Retinal pigment epithelial cell (primary cell): ENCODE measurements at regions not wholly inside any gene's neighbourhood (a gene's known extent, or its start where the extent isn't known, plus 50 kb on each side); places are given as distances from the start of the nearest gene placed in this dataset.

ENCODE experiments used
- DNase-seq: peaks from one replicate; pipeline ENCODE4 v3.0.0-alpha.2; 2010; ENCODE audit warnings: low read depth
- H3K4me3 ChIP-seq: 2 replicates; pipeline ENCODE4 v1.5.1; 2011; ENCODE audit warnings: mild to moderate bottlenecking, low read length, control low read depth, moderate library complexity
- TF ChIP-seq, protein P1 (sequence below): conservative IDR thresholded peaks from 2 replicates; pipeline ENCODE4 v1.5.1; 2011; ENCODE audit warnings: low read depth, low read length, control low read depth, inconsistent platforms

DNA sequence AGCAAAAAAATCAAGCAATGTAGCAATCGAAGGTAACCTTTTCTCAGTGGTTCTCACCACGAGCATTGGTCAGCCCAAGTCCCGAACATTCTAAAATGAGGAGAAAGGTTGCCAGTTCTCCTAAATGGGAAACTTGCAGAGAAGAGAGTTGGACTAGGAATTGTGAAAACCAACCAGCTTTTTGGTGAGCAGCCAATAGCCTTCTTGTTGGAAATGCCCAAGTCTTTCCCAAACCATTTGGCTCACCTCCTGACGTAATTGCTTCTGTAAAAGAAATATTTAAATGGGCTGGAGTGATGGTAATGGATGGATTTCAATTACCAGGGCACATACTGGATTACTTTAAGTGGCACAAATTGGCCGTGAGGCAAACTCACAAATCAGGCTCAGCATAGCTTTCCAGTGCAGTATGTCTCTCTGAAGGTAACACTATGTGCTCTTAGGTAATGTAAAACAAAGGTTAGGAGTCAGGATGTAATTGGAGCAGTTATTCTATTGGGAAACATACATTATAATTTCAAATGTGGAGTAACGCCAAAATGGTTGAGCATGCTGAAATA, 423.2 kb downstream of the KLF5 start:
- H3K4me3 ChIP-seq, result no peak overlapping the region
- TF ChIP-seq, protein P1, sequence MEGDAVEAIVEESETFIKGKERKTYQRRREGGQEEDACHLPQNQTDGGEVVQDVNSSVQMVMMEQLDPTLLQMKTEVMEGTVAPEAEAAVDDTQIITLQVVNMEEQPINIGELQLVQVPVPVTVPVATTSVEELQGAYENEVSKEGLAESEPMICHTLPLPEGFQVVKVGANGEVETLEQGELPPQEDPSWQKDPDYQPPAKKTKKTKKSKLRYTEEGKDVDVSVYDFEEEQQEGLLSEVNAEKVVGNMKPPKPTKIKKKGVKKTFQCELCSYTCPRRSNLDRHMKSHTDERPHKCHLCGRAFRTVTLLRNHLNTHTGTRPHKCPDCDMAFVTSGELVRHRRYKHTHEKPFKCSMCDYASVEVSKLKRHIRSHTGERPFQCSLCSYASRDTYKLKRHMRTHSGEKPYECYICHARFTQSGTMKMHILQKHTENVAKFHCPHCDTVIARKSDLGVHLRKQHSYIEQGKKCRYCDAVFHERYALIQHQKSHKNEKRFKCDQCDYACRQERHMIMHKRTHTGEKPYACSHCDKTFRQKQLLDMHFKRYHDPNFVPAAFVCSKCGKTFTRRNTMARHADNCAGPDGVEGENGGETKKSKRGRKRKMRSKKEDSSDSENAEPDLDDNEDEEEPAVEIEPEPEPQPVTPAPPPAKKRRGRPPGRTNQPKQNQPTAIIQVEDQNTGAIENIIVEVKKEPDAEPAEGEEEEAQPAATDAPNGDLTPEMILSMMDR, result no peak
- no peak for DNase-seq

DNA sequence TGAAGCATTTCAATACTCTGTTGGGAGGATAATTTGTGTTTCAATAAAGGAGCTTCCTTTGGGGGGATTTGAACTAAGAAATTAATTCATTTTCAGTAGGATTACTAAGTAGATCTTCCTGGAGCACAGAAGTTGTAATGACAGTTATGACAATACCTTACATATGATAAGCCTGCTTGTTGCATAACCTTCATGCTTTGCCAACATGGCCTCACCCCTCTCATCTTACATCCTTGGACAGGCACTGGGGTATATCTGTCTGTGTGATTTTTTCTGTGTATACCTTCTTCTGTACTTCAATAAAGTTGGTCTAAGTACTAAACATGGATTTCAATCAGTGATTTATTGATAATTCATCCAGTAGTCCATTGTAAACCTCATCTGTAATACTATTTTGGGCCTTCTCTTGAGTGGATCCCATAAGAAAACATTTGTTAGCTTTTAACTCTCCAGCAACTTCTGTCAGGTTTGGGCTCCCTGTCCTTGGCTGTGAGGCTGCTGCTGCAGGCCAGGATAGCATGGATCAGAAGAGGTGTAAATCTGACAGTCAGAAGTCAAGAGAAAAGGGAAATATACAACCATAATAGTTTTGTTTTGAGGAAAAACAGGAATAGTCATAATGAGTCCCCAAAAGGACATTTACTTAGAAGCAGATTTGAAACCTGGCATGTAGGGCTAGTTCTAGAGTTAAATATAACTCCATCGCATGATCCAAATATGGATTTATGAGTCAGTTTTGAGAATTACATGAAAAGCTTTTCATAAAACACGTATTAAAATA, 422.2 kb downstream of the KLF5 start:
- H3K4me3 ChIP-seq, result no peak overlapping the region
- TF ChIP-seq, protein P1, result no peak
- no peak for DNase-seq

DNA sequence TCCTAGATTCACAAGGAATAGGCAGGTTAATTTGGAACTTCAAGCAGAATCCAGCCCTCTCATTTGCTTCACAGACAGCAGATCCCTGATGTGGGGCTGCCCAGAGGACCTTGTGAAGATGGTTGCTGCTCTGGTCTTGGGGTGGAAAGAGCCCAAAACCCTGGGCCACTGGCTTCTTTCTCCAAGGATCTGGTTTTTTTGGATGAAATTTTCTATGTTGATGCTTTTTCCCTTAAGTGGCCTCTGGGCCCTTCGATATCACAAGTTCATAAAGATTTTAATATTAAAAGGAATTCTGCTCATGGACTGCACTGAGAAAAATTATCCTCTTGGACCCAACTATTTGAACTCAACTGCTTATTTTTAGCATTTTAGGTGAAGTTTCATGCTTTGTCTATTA, 421.1 kb downstream of the KLF5 start:
- TF ChIP-seq, protein P1, result no peak

DNA sequence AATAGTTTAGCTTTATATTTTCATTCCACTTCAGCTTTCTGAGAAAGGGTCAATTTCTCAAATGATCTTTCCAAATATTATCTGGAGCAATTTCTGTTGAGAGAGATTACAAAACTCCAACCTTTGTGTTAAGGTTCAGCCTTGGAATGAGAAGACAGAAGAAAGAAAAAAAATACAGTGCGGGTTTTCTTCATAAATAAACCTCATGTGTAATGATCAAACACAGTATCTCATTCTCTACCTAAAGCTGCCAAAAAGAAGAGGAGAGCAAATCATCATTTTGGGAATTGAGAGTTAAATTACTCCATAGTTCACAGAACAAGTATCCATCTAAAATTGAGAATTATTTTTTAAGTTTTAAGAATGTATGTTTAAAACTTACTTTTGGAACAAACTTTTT, 420.5 kb downstream of the KLF5 start:
- TF ChIP-seq, protein P1, result no peak
- DNase-seq, result no peak
- no peak overlapping the region for H3K4me3 ChIP-seq

More for the DNA sequence above, 421.1 kb downstream of the KLF5 start:
- no peak for DNase-seq
- no peak overlapping the region for H3K4me3 ChIP-seq

DNA sequence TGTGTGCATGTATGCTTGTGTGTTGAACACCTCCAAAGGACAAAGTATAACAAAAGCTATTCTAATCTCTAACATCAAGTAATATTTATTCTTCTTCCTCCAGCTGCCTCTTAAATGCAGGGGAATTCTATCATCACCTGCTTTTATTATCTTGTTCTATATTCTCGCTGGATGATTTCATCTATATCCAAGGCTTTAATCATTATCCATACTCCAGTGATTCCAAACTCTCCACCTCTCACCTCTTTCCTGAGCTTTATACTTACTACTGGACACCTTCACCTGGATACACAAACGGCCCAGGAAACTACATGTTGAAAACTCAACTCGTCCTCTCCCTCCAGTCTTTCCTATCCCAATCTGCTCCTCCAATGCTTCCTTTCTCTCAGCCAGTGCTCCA, 418.6 kb downstream of the KLF5 start:
- H3K4me3 ChIP-seq, result no peak overlapping the region
- no peak for DNase-seq
- TF ChIP-seq, protein P1, result no peak

DNA sequence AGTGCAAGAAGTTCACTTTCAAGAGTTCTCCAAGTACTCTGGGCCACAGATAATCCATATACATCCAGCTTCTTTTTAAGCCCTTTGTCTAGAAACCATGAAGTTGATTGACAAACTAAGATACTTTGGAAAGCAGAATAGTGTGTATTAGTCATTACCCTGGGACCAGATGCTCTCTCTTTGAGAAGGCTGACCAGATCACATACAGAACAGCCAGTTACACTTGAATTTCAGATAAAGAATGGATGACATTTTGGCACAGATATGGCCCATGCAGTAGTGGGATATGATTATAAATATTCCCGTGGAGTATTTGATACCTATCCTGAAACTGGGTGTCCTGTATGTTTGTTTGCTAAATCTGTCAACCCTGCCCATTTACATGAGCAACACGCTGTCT, 414.2 kb downstream of the KLF5 start:
- DNase-seq, result no peak
- TF ChIP-seq, protein P1, result no peak
- no peak overlapping the region for H3K4me3 ChIP-seq

DNA sequence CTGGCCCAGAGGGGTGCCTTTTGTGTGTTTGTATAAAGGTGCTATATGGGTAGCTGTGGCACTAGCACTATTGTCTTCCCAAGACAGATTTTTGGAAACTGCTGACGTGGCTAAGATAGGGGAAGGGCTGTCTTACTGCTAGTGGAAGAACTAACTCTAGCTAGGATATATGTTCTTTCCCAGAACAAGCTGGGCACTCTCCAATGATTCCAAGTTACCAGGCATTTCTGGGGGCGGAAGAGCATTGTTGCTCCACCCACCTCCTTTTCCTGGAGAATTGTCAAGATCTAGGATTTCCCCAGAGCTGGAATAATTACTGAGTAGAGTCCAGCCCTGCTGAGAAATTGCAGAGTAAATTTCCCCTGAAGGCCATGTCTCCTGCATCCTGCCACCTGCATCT, 408.3 kb downstream of the KLF5 start:
- no peak for DNase-seq
- TF ChIP-seq, protein P1, result no peak
- no peak overlapping the region for H3K4me3 ChIP-seq
